Keratinocyte (primary cell): ENCODE measurements at regions not wholly inside any gene's neighbourhood (a gene's known extent, or its start where the extent isn't known, plus 50 kb on each side); places are given as distances from the start of the nearest gene placed in this dataset.

Source experiments
- DNase-seq: peaks from one replicate; pipeline ENCODE4 v3.0.0-alpha.2; 2011; ENCODE audit warnings: low read depth, missing footprints, low spot score
- FAIRE-seq: peaks from 2 replicates; lab custom pipeline; 2011; peaks lifted over from hg19 to GRCh38; lab: Jason Lieb, UNC
- H2AFZ ChIP-seq: 2 replicates; pipeline ENCODE4 v1.6.0; 2012; ENCODE audit warnings: low read length, control low read depth, inconsistent platforms; ENCODE audit not compliant: control insufficient read depth
- H3K27ac ChIP-seq: 2 replicates; pipeline ENCODE4 v1.5.1; 2011; ENCODE audit warnings: low read length; ENCODE audit not compliant: control insufficient read depth, insufficient read depth
- H3K27me3 ChIP-seq: 3 replicates; pipeline ENCODE4 v1.6.0; 2011; ENCODE audit warnings: low read length; ENCODE audit not compliant: control insufficient read depth, insufficient read depth; ENCODE audit errors: extremely low read depth
- H3K36me3 ChIP-seq, 2 experiments: 2 replicates in 1 of 2; 3 replicates in 1 of 2; pipeline ENCODE4 v1.5.1; 2011; ENCODE audit warnings: low read length in 2 of 2, mild to moderate bottlenecking in 1 of 2; ENCODE audit not compliant: control insufficient read depth in 2 of 2, insufficient read depth in 2 of 2; ENCODE audit errors: extremely low read depth in 1 of 2
- H3K4me1 ChIP-seq: 3 replicates; pipeline ENCODE4 v1.5.1; 2011; ENCODE audit warnings: low read length; ENCODE audit not compliant: control insufficient read depth, insufficient read depth; ENCODE audit errors: extremely low read depth
- H3K4me2 ChIP-seq: 3 replicates; pipeline ENCODE4 v1.6.0; 2011; ENCODE audit warnings: low read depth, low read length; ENCODE audit not compliant: control insufficient read depth, insufficient read depth; ENCODE audit errors: extremely low read depth
- H3K4me3 ChIP-seq, 3 experiments: fragments of 200-600 bp in 1 of 3; sonication (generic) in 1 of 3; 2 replicates in 2 of 3; 3 replicates in 1 of 3; pipeline ENCODE4 v1.5.1; 2011 to 2016; ENCODE audit warnings: low read length in 3 of 3, mild to moderate bottlenecking in 3 of 3, control low read depth in 2 of 3, inconsistent platforms in 1 of 3, low read depth in 1 of 3, mixed read lengths in 1 of 3, mixed run types in 1 of 3, moderate library complexity in 1 of 3; ENCODE audit not compliant: control insufficient read depth in 2 of 3, insufficient read depth in 2 of 3; ENCODE audit errors: extremely low read depth in 1 of 3
- H3K79me2 ChIP-seq: 2 replicates; pipeline ENCODE4 v1.6.0; 2012; ENCODE audit warnings: low read length; ENCODE audit not compliant: control insufficient read depth, insufficient read depth
- H3K9ac ChIP-seq: 3 replicates; pipeline ENCODE4 v1.6.0; 2011; ENCODE audit warnings: low read length; ENCODE audit not compliant: control insufficient read depth, insufficient read depth; ENCODE audit errors: extremely low read depth
- H3K9me1 ChIP-seq: 3 replicates; pipeline ENCODE4 v1.6.0; 2011; ENCODE audit warnings: low read length; ENCODE audit not compliant: control insufficient read depth, insufficient read depth; ENCODE audit errors: extremely low read depth
- H3K9me3 ChIP-seq: 2 replicates; pipeline ENCODE4 v1.5.1; 2012; ENCODE audit warnings: low read depth, low read length; ENCODE audit not compliant: control insufficient read depth
- H4K20me1 ChIP-seq: 3 replicates; pipeline ENCODE4 v1.6.0; 2011; ENCODE audit warnings: low read length; ENCODE audit not compliant: control insufficient read depth, insufficient read depth; ENCODE audit errors: extremely low read depth
- EZH2 ChIP-seq: IDR thresholded peaks from one replicate; pipeline ENCODE4 v1.6.1; 2012; ENCODE audit warnings: inconsistent platforms, mild to moderate bottlenecking, low read length, moderate library complexity
- dilution Hi-C: fragments of 300-500 bp; cut with MboI; formaldehyde crosslinking; loops from one replicate; pipeline ENCODE4 v1.7.0; 2020; ENCODE audit warnings: low sequenced_read_pairs; ENCODE audit not compliant: extremely low pct_ligation_motif_present
- TF ChIP-seq, protein P1 (sequence below), 3 experiments: IDR thresholded peaks in 1 of 3; conservative IDR thresholded peaks in 1 of 3; optimal IDR thresholded peaks in 1 of 3; 2 replicates in 2 of 3; 3 replicates in 1 of 3; pipeline versions ENCODE3 to v1.5.1; 2011; ENCODE audit warnings: low read length in 3 of 3, mild to moderate bottlenecking in 3 of 3, moderate library complexity in 2 of 3, control low read depth in 1 of 3, inconsistent platforms in 1 of 3; ENCODE audit not compliant: insufficient read depth in 2 of 3; ENCODE audit errors: extremely low read depth in 1 of 3

DNA sequence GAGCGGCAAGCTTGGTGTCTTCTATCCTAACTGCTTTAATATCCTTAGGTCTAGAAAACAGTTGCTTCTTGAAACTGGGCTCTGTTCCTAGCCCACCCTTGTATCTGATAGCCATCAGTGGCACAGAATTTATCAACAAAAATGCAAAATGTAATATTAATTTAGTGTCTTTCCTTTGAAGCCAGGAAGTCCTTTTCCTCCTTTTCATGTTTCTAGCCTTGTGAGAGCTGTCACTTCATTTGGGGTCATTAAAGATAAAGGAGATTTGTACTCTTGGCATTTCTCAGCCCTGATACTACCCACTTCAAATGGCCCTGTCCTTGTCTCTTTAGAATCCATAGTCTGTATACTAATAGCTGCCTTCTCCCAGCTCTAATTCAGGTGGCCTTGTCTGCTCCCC lies 111.0 kb downstream of the GAS1 start:
- FAIRE-seq (no peak), DNase-seq (no peak)
- Histone ChIP-seq H3K27ac (no peak overlapping the region), H3K79me2 (no peaks in the 10 kb centered on the region), H3K36me3 (no peaks in the 10 kb centered on the region), H2AFZ (no peak overlapping the region), H3K9me1 (no peaks in the 10 kb centered on the region), H4K20me1 (no peaks in the 10 kb centered on the region), H3K9me3 (no peaks in the 10 kb centered on the region), H3K4me3 (no peak overlapping the region), H3K27me3 (no peaks in the 10 kb centered on the region), H3K9ac (no peak overlapping the region), H3K4me2 (no peak overlapping the region), H3K4me1 (no peaks in the 10 kb centered on the region)
- TF ChIP-seq, protein P1, sequence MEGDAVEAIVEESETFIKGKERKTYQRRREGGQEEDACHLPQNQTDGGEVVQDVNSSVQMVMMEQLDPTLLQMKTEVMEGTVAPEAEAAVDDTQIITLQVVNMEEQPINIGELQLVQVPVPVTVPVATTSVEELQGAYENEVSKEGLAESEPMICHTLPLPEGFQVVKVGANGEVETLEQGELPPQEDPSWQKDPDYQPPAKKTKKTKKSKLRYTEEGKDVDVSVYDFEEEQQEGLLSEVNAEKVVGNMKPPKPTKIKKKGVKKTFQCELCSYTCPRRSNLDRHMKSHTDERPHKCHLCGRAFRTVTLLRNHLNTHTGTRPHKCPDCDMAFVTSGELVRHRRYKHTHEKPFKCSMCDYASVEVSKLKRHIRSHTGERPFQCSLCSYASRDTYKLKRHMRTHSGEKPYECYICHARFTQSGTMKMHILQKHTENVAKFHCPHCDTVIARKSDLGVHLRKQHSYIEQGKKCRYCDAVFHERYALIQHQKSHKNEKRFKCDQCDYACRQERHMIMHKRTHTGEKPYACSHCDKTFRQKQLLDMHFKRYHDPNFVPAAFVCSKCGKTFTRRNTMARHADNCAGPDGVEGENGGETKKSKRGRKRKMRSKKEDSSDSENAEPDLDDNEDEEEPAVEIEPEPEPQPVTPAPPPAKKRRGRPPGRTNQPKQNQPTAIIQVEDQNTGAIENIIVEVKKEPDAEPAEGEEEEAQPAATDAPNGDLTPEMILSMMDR (optimal IDR thresholded peaks at IDR 0.05 in 1 of 3, IDR thresholded peaks at IDR 0.05 in 1 of 3, conservative IDR thresholded peaks at IDR 0.05 in 1 of 3; ENCODE audit: extremely low read depth in 1 of 3, insufficient read depth in 2 of 3, low read length in 3 of 3), result no peak
- TF ChIP-seq EZH2, result no peak
- dilution Hi-C loops, result no loop called here

DNA sequence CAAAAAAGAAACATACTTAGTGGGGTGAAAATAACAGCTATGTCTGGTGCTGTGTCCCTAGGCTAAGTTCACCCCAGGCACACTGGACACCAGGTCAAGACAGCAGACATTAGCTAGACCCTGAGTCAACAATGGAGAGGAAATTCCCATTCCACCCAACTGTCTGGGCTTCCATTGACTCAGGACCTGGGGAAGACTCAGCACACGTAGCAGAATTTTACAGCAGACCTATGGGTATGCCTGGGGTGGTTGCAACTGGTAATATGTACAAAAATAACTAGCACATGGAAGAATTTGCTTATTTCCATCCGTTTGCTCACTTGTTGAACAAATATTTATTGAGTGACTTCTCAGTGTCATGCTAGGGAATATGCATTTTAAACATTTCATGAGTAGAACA lies 117.0 kb downstream of the GAS1 start:
- Histone ChIP-seq H3K4me1 (no peaks in the 10 kb centered on the region), H3K4me3 (no peak overlapping the region), H3K9ac (no peak overlapping the region), H3K9me3 (no peaks in the 10 kb centered on the region), H4K20me1 (no peaks in the 10 kb centered on the region), H3K4me2 (no peak overlapping the region), H3K79me2 (no peaks in the 10 kb centered on the region), H3K27me3 (no peaks in the 10 kb centered on the region), H3K36me3 (no peaks in the 10 kb centered on the region), H3K27ac (no peak overlapping the region), H2AFZ (no peak overlapping the region), H3K9me1 (no peaks in the 10 kb centered on the region)
- TF ChIP-seq, protein P1 (optimal IDR thresholded peaks at IDR 0.05 in 1 of 3, IDR thresholded peaks at IDR 0.05 in 1 of 3, conservative IDR thresholded peaks at IDR 0.05 in 1 of 3; ENCODE audit: extremely low read depth in 1 of 3, insufficient read depth in 2 of 3, low read length in 3 of 3), result no peak
- no peak for TF ChIP-seq EZH2
- DNase-seq, result no peak
- FAIRE-seq, result no peak
- dilution Hi-C loops, result no loop called here
